ENCODE measurements at regions not wholly inside any gene's neighbourhood (a gene's known extent, or its start where the extent isn't known, plus 50 kb on each side); places are given as distances from the start of the nearest gene placed in this dataset.
"Not testable (repeated sequence)": the region's sequence is repeated elsewhere in the genome, so short reads cannot be mapped to it uniquely, and the experiment has no call there.

- no peak for DNase-seq (ENCODE audit: low spot score)
- Mint-ChIP-seq H3K4me1 (ENCODE audit: unreplicated experiment) (peaks cover 6% of the 10 kb centered on the region), H3K27ac (ENCODE audit: unreplicated experiment) (no peak overlapping the region), H3K36me3 (ENCODE audit: low read depth, unreplicated experiment) (no peaks in the 10 kb centered on the region), H3K27me3 (ENCODE audit: unreplicated experiment) (no peaks in the 10 kb centered on the region), H3K9me3 (ENCODE audit: unreplicated experiment) (no peaks in the 10 kb centered on the region), H3K4me3 (ENCODE audit: unreplicated experiment) (no peak overlapping the region)
- no peak for TF ChIP-seq CTCF (IDR thresholded peaks at IDR 0.05; ENCODE audit: unreplicated experiment)
Measured at GRCh38 chr15:29988701-29989100, 94.1 kb upstream of the GOLGA8J start.

- Mint-ChIP-seq H3K27ac (ENCODE audit: unreplicated experiment) (no peak overlapping the region), H3K9me3 (ENCODE audit: unreplicated experiment) (no peaks in the 10 kb centered on the region), H3K4me3 (ENCODE audit: unreplicated experiment) (no peak overlapping the region), H3K27me3 (ENCODE audit: unreplicated experiment) (no peaks in the 10 kb centered on the region), H3K4me1 (ENCODE audit: unreplicated experiment) (peaks cover 6% of the 10 kb centered on the region), H3K36me3 (ENCODE audit: low read depth, unreplicated experiment) (no peaks in the 10 kb centered on the region)
- TF ChIP-seq CTCF (IDR thresholded peaks at IDR 0.05; ENCODE audit: unreplicated experiment), result no peak
- DNase-seq (ENCODE audit: low spot score), result no peak
Measured at GRCh38 chr15:29986946-29987345, 95.8 kb upstream of the GOLGA8J start.

GRCh38 chr15:29978411-29979382, 104.1 kb upstream of the GOLGA8J start:
- H3K27me3 Mint-ChIP-seq (ENCODE audit: unreplicated experiment), result no peaks in the 10 kb centered on the region
- no peak overlapping the region for H3K27ac Mint-ChIP-seq (ENCODE audit: unreplicated experiment)
- no peaks in the 10 kb centered on the region for H3K4me1 Mint-ChIP-seq (ENCODE audit: unreplicated experiment)
- no peak overlapping the region for H3K4me3 Mint-ChIP-seq (ENCODE audit: unreplicated experiment)
- no peak for DNase-seq (ENCODE audit: low spot score)
- H3K36me3 Mint-ChIP-seq (ENCODE audit: low read depth, unreplicated experiment), result no peaks in the 10 kb centered on the region
- H3K9me3 Mint-ChIP-seq (ENCODE audit: unreplicated experiment), result no peaks in the 10 kb centered on the region
- TF ChIP-seq CTCF (IDR thresholded peaks at IDR 0.05; ENCODE audit: unreplicated experiment), result no peak

- not testable (repeated sequence) for H3K27ac Mint-ChIP-seq (ENCODE audit: unreplicated experiment)
Measured at GRCh38 chr15:29974056-29974455, 108.7 kb upstream of the GOLGA8J start.

GRCh38 chr15:29972051-29972450, 110.7 kb upstream of the GOLGA8J start:
- no peak for DNase-seq (ENCODE audit: low spot score)
- no peak for TF ChIP-seq CTCF (IDR thresholded peaks at IDR 0.05; ENCODE audit: unreplicated experiment)
- H3K36me3 Mint-ChIP-seq (ENCODE audit: low read depth, unreplicated experiment), result no peaks in the 10 kb centered on the region
- no peak overlapping the region for H3K4me3 Mint-ChIP-seq (ENCODE audit: unreplicated experiment)
- H3K27me3 Mint-ChIP-seq (ENCODE audit: unreplicated experiment), result no peaks in the 10 kb centered on the region
- peaks cover 6% of the 10 kb centered on the region for H3K4me1 Mint-ChIP-seq (ENCODE audit: unreplicated experiment)
- no peaks in the 10 kb centered on the region for H3K9me3 Mint-ChIP-seq (ENCODE audit: unreplicated experiment)
- no peak overlapping the region for H3K27ac Mint-ChIP-seq (ENCODE audit: unreplicated experiment)

More at GRCh38 chr15:29974056-29974455, 108.7 kb upstream of the GOLGA8J start:
- not testable (repeated sequence) for H3K27me3 Mint-ChIP-seq (ENCODE audit: unreplicated experiment); DNase-seq (ENCODE audit: low spot score); H3K36me3 Mint-ChIP-seq (ENCODE audit: low read depth, unreplicated experiment); H3K4me3 Mint-ChIP-seq (ENCODE audit: unreplicated experiment); H3K9me3 Mint-ChIP-seq (ENCODE audit: unreplicated experiment); H3K4me1 Mint-ChIP-seq (ENCODE audit: unreplicated experiment)
